SU-DHL-6 (cell line): ENCODE measurements at regions not wholly inside any gene's neighbourhood (a gene's known extent, or its start where the extent isn't known, plus 50 kb on each side); places are given as distances from the start of the nearest gene placed in this dataset.

ENCODE experiments used
- H2AFZ ChIP-seq: fragments of 200-600 bp; sonication (generic); 2 replicates; pipeline ENCODE4 v1.6.1; 2014; ENCODE audit warnings: low read depth, mild to moderate bottlenecking, moderate library complexity, mixed read lengths, antibody characterized with exemption, low read length; ENCODE audit not compliant: severe bottlenecking
- H3F3A ChIP-seq: fragments of 200-600 bp; shearing (Covaris generic); 2 replicates; pipeline ENCODE4 v1.6.0; 2016; ENCODE audit warnings: antibody characterized with exemption, mild to moderate bottlenecking; ENCODE audit not compliant: insufficient read depth
- H3K27ac ChIP-seq: fragments of 200-600 bp; sonication (generic); 2 replicates; pipeline ENCODE4 v1.5.1; 2016; ENCODE audit warnings: low read depth, mild to moderate bottlenecking, low read length, moderate library complexity, mixed read lengths
- H3K27me3 ChIP-seq: fragments of 200-600 bp; sonication (generic), shearing (Covaris generic); 2 replicates; pipeline ENCODE4 v1.6.0; 2014; ENCODE audit warnings: mild to moderate bottlenecking, low read length
- H3K36me3 ChIP-seq: fragments of 200-600 bp; sonication (generic); 2 replicates; pipeline ENCODE4 v1.6.1; 2014; ENCODE audit warnings: mild to moderate bottlenecking, low read length, mixed read lengths
- H3K4me2 ChIP-seq: fragments of 300-600, 200-600 bp; shearing (Covaris generic), sonication (generic); 2 replicates; pipeline ENCODE4 v1.6.0; 2014; ENCODE audit warnings: low read length, low read depth, mild to moderate bottlenecking; ENCODE audit not compliant: poor library complexity, severe bottlenecking
- H3K4me3 ChIP-seq: fragments of 200-600 bp; sonication (generic); 2 replicates; pipeline ENCODE4 v1.5.1; 2014; ENCODE audit warnings: antibody characterized with exemption, low read length, mild to moderate bottlenecking, mixed read lengths; ENCODE audit not compliant: insufficient read depth, poor library complexity, severe bottlenecking
- H3K79me2 ChIP-seq: fragments of 200-600 bp; sonication (generic); 2 replicates; pipeline ENCODE4 v1.6.1; 2014; ENCODE audit warnings: mild to moderate bottlenecking, low read length, moderate library complexity; ENCODE audit not compliant: insufficient read depth
- H3K9ac ChIP-seq: fragments of 200-600 bp; sonication (generic); 2 replicates; pipeline ENCODE4 v1.7.0; 2014; ENCODE audit warnings: mild to moderate bottlenecking, low read length
- H3K9me2 ChIP-seq: fragments of 200-600 bp; sonication (generic); replicated peaks from 2 replicates; pipeline ENCODE4 v1.6.1; 2014; ENCODE audit warnings: low read length; ENCODE audit not compliant: insufficient read depth
- H3K9me3 ChIP-seq: fragments of 200-600 bp; sonication (generic); 2 replicates; pipeline ENCODE4 v1.6.1; 2014; ENCODE audit warnings: low read length, mixed read lengths; ENCODE audit not compliant: insufficient read depth
- H4K20me1 ChIP-seq: fragments of 200-600 bp; sonication (generic); 2 replicates; pipeline ENCODE4 v1.6.1; 2014; ENCODE audit warnings: low read depth, mild to moderate bottlenecking, antibody characterized with exemption, low read length, moderate library complexity, mixed read lengths
- CTCF ChIP-seq: fragments of 200-600 bp; sonication (generic); IDR thresholded peaks from one replicate; pipeline ENCODE4 v1.5.1; 2017; ENCODE audit warnings: antibody characterized with exemption, mild to moderate bottlenecking, low read length, moderate library complexity; ENCODE audit not compliant: insufficient read depth, poor library complexity, severe bottlenecking
- EZH2phosphoT487 ChIP-seq: fragments of 200-600 bp; sonication (generic), shearing (Covaris generic); conservative IDR thresholded peaks from 2 replicates; pipeline ENCODE4 v1.6.1; 2018; ENCODE audit warnings: mild to moderate bottlenecking, antibody characterized with exemption, low read length, moderate library complexity, mixed read lengths

GRCh38 chr1:61580417-61580816 is 144.5 kb downstream of the TM2D1 start:
- no peaks in the 10 kb centered on the region for H3K36me3 ChIP-seq
- TF ChIP-seq CTCF (no peak), EZH2phosphoT487 (no peak)
- no peak overlapping the region for H3K4me3 ChIP-seq
- no peak overlapping the region for H3K9ac ChIP-seq
- H2AFZ ChIP-seq = no peak overlapping the region
- H3K27ac ChIP-seq = no peak overlapping the region
- no peaks in the 10 kb centered on the region for H3K27me3 ChIP-seq
- no peaks in the 10 kb centered on the region for H4K20me1 ChIP-seq
- H3K79me2 ChIP-seq = no peaks in the 10 kb centered on the region
- H3F3A ChIP-seq = no peaks in the 10 kb centered on the region
- H3K9me3 ChIP-seq = no peaks in the 10 kb centered on the region
- H3K4me2 ChIP-seq = no peak overlapping the region
- H3K9me2 ChIP-seq = no peaks in the 10 kb centered on the region

GRCh38 chr1:61579802-61580201 is 145.1 kb downstream of the TM2D1 start:
- TF ChIP-seq CTCF = no peak
- TF ChIP-seq EZH2phosphoT487 = no peak
- Histone ChIP-seq H3K27me3 (no peaks in the 10 kb centered on the region), H3K36me3 (no peaks in the 10 kb centered on the region), H3K27ac (no peak overlapping the region), H3K79me2 (no peaks in the 10 kb centered on the region), H3K9ac (no peak overlapping the region), H3K4me2 (no peak overlapping the region), H3F3A (no peaks in the 10 kb centered on the region), H2AFZ (no peak overlapping the region), H3K4me3 (no peak overlapping the region), H3K9me2 (no peaks in the 10 kb centered on the region), H4K20me1 (no peaks in the 10 kb centered on the region), H3K9me3 (no peaks in the 10 kb centered on the region)

- Histone ChIP-seq H2AFZ (no peak overlapping the region), H3K9me3 (no peaks in the 10 kb centered on the region), H3K79me2 (no peaks in the 10 kb centered on the region), H3K36me3 (no peaks in the 10 kb centered on the region), H3K27ac (no peak overlapping the region), H3K9me2 (no peaks in the 10 kb centered on the region), H3K4me2 (no peak overlapping the region), H3K27me3 (no peaks in the 10 kb centered on the region), H3K4me3 (no peak overlapping the region), H4K20me1 (no peaks in the 10 kb centered on the region), H3K9ac (no peak overlapping the region), H3F3A (no peaks in the 10 kb centered on the region)
- TF ChIP-seq EZH2phosphoT487 (no peak), CTCF (no peak)
These were observed 152.9 kb downstream of the TM2D1 start for GRCh38 chr1:61572046-61572445.
